Sigmoid colon (tissue), 4 donors: ENCODE measurements at regions not wholly inside any gene's neighbourhood (a gene's known extent, or its start where the extent isn't known, plus 50 kb on each side); places are given as distances from the start of the nearest gene placed in this dataset.

Experiments used
- POLR2A ChIP-seq, 2 donors: fragments of 450-650 bp; IDR thresholded peaks; one replicate each; pipeline ENCODE4 v1.6.1; 2016; ENCODE audit warnings: antibody characterized with exemption in 2 of 2, mild to moderate bottlenecking in 2 of 2, moderate library complexity in 2 of 2
- POLR2AphosphoS5 ChIP-seq, 4 donors: sonication (generic); formaldehyde crosslinking; IDR thresholded peaks; one replicate each; pipeline ENCODE4 v1.6.1; 2017; ENCODE audit warnings: antibody characterized with exemption in 4 of 4
- TF ChIP-seq, protein P1 (sequence below), 4 experiments: fragments of 450-650 bp in 3 of 4; fragments of 200-600 bp in 1 of 4; IDR thresholded peaks; one replicate each; pipeline ENCODE4 v1.5.1; 2016 to 2019; ENCODE audit warnings: antibody characterized with exemption in 4 of 4, mild to moderate bottlenecking in 3 of 4, moderate library complexity in 2 of 4

DNA sequence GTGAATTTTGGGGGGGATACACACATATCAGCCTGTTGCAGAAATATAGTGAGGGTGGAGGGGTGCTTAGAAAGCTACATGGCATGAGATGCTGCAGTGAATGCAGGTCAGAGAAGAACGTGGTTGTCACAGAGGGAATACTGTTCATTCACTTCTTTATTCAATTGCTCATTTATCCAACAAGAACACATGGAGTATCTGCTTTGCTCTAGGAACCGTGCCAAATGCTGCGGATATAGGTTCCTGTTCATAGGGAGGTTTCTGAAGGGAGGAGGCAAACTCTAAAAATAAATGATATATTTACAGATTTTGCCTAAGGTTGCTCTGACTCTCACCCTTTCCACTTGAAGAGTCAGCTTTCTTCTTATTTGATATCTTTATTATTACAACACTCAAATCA, 444.3 kb upstream of the CLINT1 start:
- TF ChIP-seq POLR2AphosphoS5 (IDR thresholded peaks at IDR 0.05) = no peak
- TF ChIP-seq POLR2A (IDR thresholded peaks at IDR 0.05) = no peak
- TF ChIP-seq, protein P1, sequence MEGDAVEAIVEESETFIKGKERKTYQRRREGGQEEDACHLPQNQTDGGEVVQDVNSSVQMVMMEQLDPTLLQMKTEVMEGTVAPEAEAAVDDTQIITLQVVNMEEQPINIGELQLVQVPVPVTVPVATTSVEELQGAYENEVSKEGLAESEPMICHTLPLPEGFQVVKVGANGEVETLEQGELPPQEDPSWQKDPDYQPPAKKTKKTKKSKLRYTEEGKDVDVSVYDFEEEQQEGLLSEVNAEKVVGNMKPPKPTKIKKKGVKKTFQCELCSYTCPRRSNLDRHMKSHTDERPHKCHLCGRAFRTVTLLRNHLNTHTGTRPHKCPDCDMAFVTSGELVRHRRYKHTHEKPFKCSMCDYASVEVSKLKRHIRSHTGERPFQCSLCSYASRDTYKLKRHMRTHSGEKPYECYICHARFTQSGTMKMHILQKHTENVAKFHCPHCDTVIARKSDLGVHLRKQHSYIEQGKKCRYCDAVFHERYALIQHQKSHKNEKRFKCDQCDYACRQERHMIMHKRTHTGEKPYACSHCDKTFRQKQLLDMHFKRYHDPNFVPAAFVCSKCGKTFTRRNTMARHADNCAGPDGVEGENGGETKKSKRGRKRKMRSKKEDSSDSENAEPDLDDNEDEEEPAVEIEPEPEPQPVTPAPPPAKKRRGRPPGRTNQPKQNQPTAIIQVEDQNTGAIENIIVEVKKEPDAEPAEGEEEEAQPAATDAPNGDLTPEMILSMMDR (IDR thresholded peaks at IDR 0.05) = no peak
